ENCODE measurements at regions not wholly inside any gene's neighbourhood (a gene's known extent, or its start where the extent isn't known, plus 50 kb on each side); places are given as distances from the start of the nearest gene placed in this dataset.
"Not testable (repeated sequence)": the region's sequence is repeated elsewhere in the genome, so short reads cannot be mapped to it uniquely, and the experiment has no call there.

GRCh38 chr1:65059930-65060538, 88.0 kb upstream of the AK4 start:
- peak; percentile 53 for DNase-seq (ENCODE audit: low read depth)

GRCh38 chr1:65062339-65062738, 85.7 kb upstream of the AK4 start:
- no peak for DNase-seq (ENCODE audit: low read depth)

GRCh38 chr1:65063025-65063424, 85.0 kb upstream of the AK4 start:
- DNase-seq (ENCODE audit: low read depth) = no peak

- no peak for DNase-seq (ENCODE audit: low read depth)
Observed at GRCh38 chr1:65064981-65065380, 83.0 kb upstream of the AK4 start.

- DNase-seq (ENCODE audit: low read depth) = no peak
Observed at GRCh38 chr1:65065524-65066418, 82.2 kb upstream of the AK4 start.

- DNase-seq (ENCODE audit: low read depth) = peak; percentile 44
Observed at GRCh38 chr1:65066419-65066765, 81.6 kb upstream of the AK4 start.

- DNase-seq (ENCODE audit: low read depth) = peak; percentile 71
Observed at GRCh38 chr1:65066766-65067490, 81.1 kb upstream of the AK4 start.

- peak; percentile 78 for DNase-seq (ENCODE audit: low read depth)
Observed at GRCh38 chr1:65067491-65068201, 80.4 kb upstream of the AK4 start.

- peak; percentile 26 for DNase-seq (ENCODE audit: low read depth)
Observed at GRCh38 chr1:65068202-65069010, 79.6 kb upstream of the AK4 start.

GRCh38 chr1:65069011-65069565, 78.9 kb upstream of the AK4 start:
- no peak for DNase-seq (ENCODE audit: low read depth)

GRCh38 chr1:65072845-65073244, 75.2 kb upstream of the AK4 start:
- DNase-seq (ENCODE audit: low read depth) = no peak

GRCh38 chr1:65075123-65075976, 72.7 kb upstream of the AK4 start:
- DNase-seq (ENCODE audit: low read depth) = peak; percentile 65

GRCh38 chr1:65077369-65077768, 70.6 kb upstream of the AK4 start:
- DNase-seq (ENCODE audit: low read depth) = no peak

GRCh38 chr1:65079941-65080340, 68.1 kb upstream of the AK4 start:
- no peak for DNase-seq (ENCODE audit: low read depth)

- DNase-seq (ENCODE audit: low read depth) = no peak
Observed at GRCh38 chr1:65082346-65083040, 65.5 kb upstream of the AK4 start.

GRCh38 chr1:65083263-65083896, 64.6 kb upstream of the AK4 start:
- no peak for DNase-seq (ENCODE audit: low read depth)

- peak; percentile 25 for DNase-seq (ENCODE audit: low read depth)
Observed at GRCh38 chr1:65084066-65084465, 63.9 kb upstream of the AK4 start.

- DNase-seq (ENCODE audit: low read depth) = not testable (repeated sequence)
Observed at GRCh38 chr1:65087519-65087918, 60.5 kb upstream of the AK4 start.

Data from myocyte (in vitro differentiated cells).